K562 (cell line): ENCODE measurements at regions not wholly inside any gene's neighbourhood (a gene's known extent, or its start where the extent isn't known, plus 50 kb on each side); places are given as distances from the start of the nearest gene placed in this dataset.

ENCODE experiments used
- ATAC-seq: fragments of 200-7000 bp; cut with Tn5 transposase; 3 replicates; pipeline ENCODE4 v1.9.1; 2020; ENCODE audit warnings: moderate library complexity
- BruUV-seq: library from RNA; stranded (reverse); fragments of 400-500 nt; replicated peaks from 2 replicates; lab custom pipeline; 2021; lab: Mats Ljungman, UMichigan
- CTCF ChIA-PET: fragments of 300-600 bp; formaldehyde crosslinking; extraction: SDS; loops from one replicate; lab custom pipeline; 2021; ENCODE audit warnings: low intra/inter-chr PET ratio; lab: Yijun Ruan, JAX
- POLR2A ChIA-PET: fragments of 300-600, 350-650 bp; sonication (Branson Sonifier 250); formaldehyde crosslinking; extraction: SDS; loops from one replicate; lab custom pipeline; 2021; ENCODE audit warnings: antibody characterized with exemption, inconsistent platforms; lab: Yijun Ruan, JAX
- DNase-seq, 4 experiments: peaks; one replicate each; pipeline versions ENCODE4 v3.0.0 to v3.0.0-alpha.2; 2011 to 2018; ENCODE audit warnings: low spot score in 3 of 4, mixed read lengths in 3 of 4; ENCODE audit errors: extremely low read depth in 1 of 4
- FAIRE-seq: peaks from 2 replicates; lab custom pipeline; 2011; peaks lifted over from hg19 to GRCh38; lab: Jason Lieb, UNC
- H2AFZ ChIP-seq: 2 replicates; pipeline ENCODE4 v1.6.0; 2011; ENCODE audit warnings: low read depth, low read length, control low read depth, inconsistent platforms
- H3K27ac ChIP-seq: fragments of 200-600 bp; 3 replicates; pipeline ENCODE4 v1.8.0; 2011; ENCODE audit warnings: low read depth, mild to moderate bottlenecking, control low read depth, inconsistent platforms, low read length, moderate library complexity, mixed read lengths; ENCODE audit errors: extremely low read depth
- H3K27me3 ChIP-seq, 2 experiments: fragments of 300-600 bp in 1 of 2; 2 replicates in 1 of 2; 3 replicates in 1 of 2; pipeline versions ENCODE4 v1.6.0 to v1.8.0; 2011; ENCODE audit warnings: inconsistent platforms in 2 of 2, low read length in 2 of 2, mild to moderate bottlenecking in 1 of 2, mixed read lengths in 1 of 2, moderate library complexity in 1 of 2; ENCODE audit not compliant: control insufficient read depth in 2 of 2, insufficient read depth in 2 of 2
- H3K36me3 ChIP-seq: fragments of 300-600 bp; 3 replicates; pipeline ENCODE4 v1.8.0; 2011; ENCODE audit warnings: mild to moderate bottlenecking, low read length, inconsistent platforms; ENCODE audit not compliant: control insufficient read depth, insufficient read depth
- H3K4me1 ChIP-seq, 2 experiments: fragments of 200-600 bp in 1 of 2; replicated peaks in 1 of 2; 2 replicates in 1 of 2; 3 replicates in 1 of 2; pipeline versions ENCODE4 v1.5.1 to v1.8.0; 2011; ENCODE audit warnings: inconsistent platforms in 2 of 2, low read length in 2 of 2, mild to moderate bottlenecking in 1 of 2, mixed read lengths in 1 of 2, moderate library complexity in 1 of 2; ENCODE audit not compliant: control insufficient read depth in 2 of 2, insufficient read depth in 2 of 2
- H3K4me2 ChIP-seq: 2 replicates; pipeline ENCODE4 v1.6.1; 2011; ENCODE audit warnings: low read length, control low read depth, inconsistent platforms, mixed read lengths; ENCODE audit not compliant: insufficient read depth
- H3K4me3 ChIP-seq: fragments of 200-600 bp; sonication (generic), shearing (Covaris generic); 2 replicates; pipeline ENCODE4 v1.5.1; 2016; ENCODE audit warnings: control low read depth, inconsistent platforms
- H3K79me2 ChIP-seq: fragments of 200-600 bp; 3 replicates; pipeline ENCODE4 v1.8.0; 2011; ENCODE audit warnings: low read length, inconsistent platforms; ENCODE audit not compliant: control insufficient read depth, insufficient read depth
- H3K9ac ChIP-seq, 2 experiments: 2 replicates each; pipeline versions ENCODE4 v1.6.0 to v1.6.1; 2011; ENCODE audit warnings: low read depth in 2 of 2, low read length in 2 of 2, control low read depth in 1 of 2, inconsistent platforms in 1 of 2, mild to moderate bottlenecking in 1 of 2, mixed read lengths in 1 of 2; ENCODE audit not compliant: insufficient read depth in 1 of 2
- H3K9me1 ChIP-seq: one replicate; pipeline ENCODE4 v1.6.0; 2011; ENCODE audit warnings: inconsistent platforms, mild to moderate bottlenecking, low read length, moderate library complexity; ENCODE audit not compliant: control insufficient read depth, insufficient read depth
- H3K9me3 ChIP-seq: replicated peaks from 2 replicates; pipeline ENCODE4 v1.5.1; 2011; ENCODE audit warnings: low read depth, low read length, inconsistent platforms; ENCODE audit not compliant: control insufficient read depth, insufficient read depth
- H4K20me1 ChIP-seq: replicated peaks from 2 replicates; pipeline ENCODE4 v1.6.1; 2011; ENCODE audit warnings: low read length, inconsistent platforms, mixed read lengths; ENCODE audit not compliant: control insufficient read depth, insufficient read depth
- RCOR1 ChIP-seq, 2 experiments: IDR thresholded peaks; 2 replicates each; pipeline ENCODE4 v1.6.1; 2012; ENCODE audit warnings: low read depth in 2 of 2, low read length in 2 of 2, borderline replicate concordance in 1 of 2, improper control_type of control experiment in 1 of 2
- ZBTB11 ChIP-seq, 3 experiments: fragments of 200-800 bp in 1 of 3; fragments of 250-450 bp in 1 of 3; fragments of 450-650 bp in 1 of 3; sonication (Bioruptor Pico) in 1 of 3; sonication (Bioruptor generic) in 1 of 3; formaldehyde crosslinking in 1 of 3; IDR thresholded peaks; 2 replicates each; pipeline versions ENCODE4 v1.6.1 to v1.8.0; 2016 to 2022; ENCODE audit warnings: mild to moderate bottlenecking in 2 of 3, missing genetic modification characterization in 2 of 3, missing compliant biosample characterization in 1 of 3, moderate library complexity in 1 of 3
- ZFP1 ChIP-seq: fragments of 450-650 bp; formaldehyde crosslinking; IDR thresholded peaks from 2 replicates; pipeline ENCODE4 v1.4.0; 2020; ENCODE audit warnings: mild to moderate bottlenecking, mixed read lengths
- WGBS: fragments of 100-300 bp; shearing (Covaris generic); methylation state at CpG from one replicate; pipeline ENCODE4 v1.1.6; 2016; ENCODE audit warnings: low coverage, mixed read lengths; ENCODE audit not compliant: insufficient coverage; ENCODE audit errors: missing lambda C conversion rate; 5-methylcytosine and 5-hydroxymethylcytosine counted together
- in situ Hi-C: fragments of 300-500 bp; cut with MboI; formaldehyde crosslinking; loops from 4 replicates; pipeline ENCODE4 v1.15.0; 2018; ENCODE audit warnings: inconsistent platforms, mixed read lengths
- intact Hi-C: fragments of 100-400 bp; cut with micrococcal nuclease; formaldehyde crosslinking; loops from 2 replicates; pipeline ENCODE4 v1.14.2; 2022

GRCh38 chr2:16737812-16738211, 72.2 kb upstream of the CYRIA start:
- H3K27ac ChIP-seq, result no peak overlapping the region
- intact Hi-C loops (no loop called here), in situ Hi-C loops (no loop called here)
- H3K4me1 ChIP-seq, result peaks cover 0 to 9% of the 10 kb centered on the region in 2 experiments; a peak in 2 of 5 replicates
- H3K9me1 ChIP-seq, result no peaks in the 10 kb centered on the region
- CTCF ChIA-PET, result no interaction called here
- WGBS, result 9% methylated on average over 1 of the region's 1 CpG
- H3K4me3 ChIP-seq, result no peak overlapping the region
- no peak for FAIRE-seq
- H3K9me3 ChIP-seq, result no peaks in the 10 kb centered on the region
- DNase-seq, result no peak
- no peak overlapping the region for H2AFZ ChIP-seq
- no TSS peak for BruUV-seq
- H3K36me3 ChIP-seq, result no peaks in the 10 kb centered on the region
- H3K27me3 ChIP-seq, result peaks cover 0 to 11% of the 10 kb centered on the region in 2 experiments; a peak in 1 of 5 replicates
- POLR2A ChIA-PET, result no interaction called here
- ATAC-seq, result no peak
- no peaks in the 10 kb centered on the region for H3K79me2 ChIP-seq
- H3K9ac ChIP-seq, result no peak overlapping the region
- TF ChIP-seq RCOR1 (IDR thresholded peaks at IDR 0.05; ENCODE audit: borderline replicate concordance in 1 of 2, low read depth in 2 of 2, low read length in 2 of 2) (no peak), ZFP1 (CRISPR knock-in tag) (peak; percentile 90), ZBTB11 (CRISPR knock-in tag; IDR thresholded peaks at IDR 0.05) (no peak)
- no peak overlapping the region; the same call in 1 of the 2 replicates for H3K4me2 ChIP-seq
- H4K20me1 ChIP-seq, result no peaks in the 10 kb centered on the region
